GM18502 (cell line): ENCODE measurements at regions not wholly inside any gene's neighbourhood (a gene's known extent, or its start where the extent isn't known, plus 50 kb on each side); places are given as distances from the start of the nearest gene placed in this dataset.
"Not testable (repeated sequence)": the region's sequence is repeated elsewhere in the genome, so short reads cannot be mapped to it uniquely, and the experiment has no call there.

Experiments
- ATAC-seq: cut with Tn5 transposase; IDR thresholded peaks from one replicate; pipeline ENCODE4 v1.9.1; 2021; ENCODE audit warnings: mild to moderate bottlenecking; ENCODE audit not compliant: unreplicated experiment, poor library complexity

GRCh38 chr1:55522353-55522903 is 307.3 kb upstream of the USP24 start:
- ATAC-seq, result no peak

- ATAC-seq, result no peak
Measured at GRCh38 chr1:55520861-55521260, 305.7 kb upstream of the USP24 start.

GRCh38 chr1:55519937-55520683 is 304.9 kb upstream of the USP24 start:
- ATAC-seq, result no peak

GRCh38 chr1:55519276-55519675 is 304.1 kb upstream of the USP24 start:
- ATAC-seq, result no peak

- no peak for ATAC-seq
Measured at GRCh38 chr1:55517036-55517435, 301.9 kb upstream of the USP24 start.

GRCh38 chr1:55514571-55514970 is 299.4 kb upstream of the USP24 start:
- not testable (repeated sequence) for ATAC-seq

GRCh38 chr1:55512466-55512865 is 297.3 kb upstream of the USP24 start:
- no peak for ATAC-seq

GRCh38 chr1:55507578-55507931 is 292.4 kb upstream of the USP24 start:
- no peak for ATAC-seq

- no peak for ATAC-seq
Measured at GRCh38 chr1:55506740-55507577, 291.8 kb upstream of the USP24 start.

GRCh38 chr1:55505326-55505725 is 290.2 kb upstream of the USP24 start:
- ATAC-seq, result no peak

GRCh38 chr1:55504306-55504731 is 289.2 kb upstream of the USP24 start:
- no peak for ATAC-seq

GRCh38 chr1:55503663-55504305 is 288.6 kb upstream of the USP24 start:
- no peak for ATAC-seq

- ATAC-seq, result no peak
Measured at GRCh38 chr1:55500601-55501000, 285.4 kb upstream of the USP24 start.

GRCh38 chr1:55490547-55490946 is 275.4 kb upstream of the USP24 start:
- ATAC-seq, result no peak

GRCh38 chr1:55484173-55484572 is 269.0 kb upstream of the USP24 start:
- no peak for ATAC-seq

- no peak for ATAC-seq
Measured at GRCh38 chr1:55483523-55483922, 268.4 kb upstream of the USP24 start.

- no peak for ATAC-seq
Measured at GRCh38 chr1:55481634-55482033, 266.5 kb upstream of the USP24 start.

- no peak for ATAC-seq
Measured at GRCh38 chr1:55480029-55480795, 265.0 kb upstream of the USP24 start.

GRCh38 chr1:55478742-55479141 is 263.6 kb upstream of the USP24 start:
- no peak for ATAC-seq

- no peak for ATAC-seq
Measured at GRCh38 chr1:55477953-55478352, 262.8 kb upstream of the USP24 start.
